C1 segment of cervical spinal cord (tissue), 14 donors: ENCODE measurements at regions not wholly inside any gene's neighbourhood (a gene's known extent, or its start where the extent isn't known, plus 50 kb on each side); places are given as distances from the start of the nearest gene placed in this dataset.

Experiments used
- DNase-seq, 14 donors: peaks; one replicate each; lab custom pipeline; 2025; lab: John Stamatoyannopoulos, UW

DNA sequence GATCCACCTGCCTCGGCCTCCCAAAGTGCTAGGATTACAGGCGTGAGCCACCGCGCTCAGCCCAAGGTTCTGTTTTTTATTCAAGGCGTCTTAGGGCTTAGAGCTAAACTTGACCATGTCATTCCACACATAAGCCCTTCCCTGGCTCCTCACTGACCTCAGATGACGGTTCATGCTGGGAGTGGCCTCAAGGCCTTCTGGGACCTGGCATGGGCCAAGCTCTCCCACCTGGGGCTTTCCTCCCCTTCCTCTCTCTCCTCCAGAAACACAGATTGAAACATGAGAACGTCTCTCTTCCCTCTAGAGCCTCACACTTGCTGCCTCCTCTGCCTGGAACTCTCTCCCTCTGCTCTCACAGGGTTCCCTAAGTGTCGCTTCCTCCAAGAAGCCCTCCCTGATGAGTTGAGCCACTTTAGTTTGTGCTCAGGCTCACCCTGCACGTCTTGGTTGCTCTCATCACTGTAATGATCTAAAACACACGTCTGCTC, 155.6 kb upstream of the IER5L start:
- DNase-seq = no peak

DNA sequence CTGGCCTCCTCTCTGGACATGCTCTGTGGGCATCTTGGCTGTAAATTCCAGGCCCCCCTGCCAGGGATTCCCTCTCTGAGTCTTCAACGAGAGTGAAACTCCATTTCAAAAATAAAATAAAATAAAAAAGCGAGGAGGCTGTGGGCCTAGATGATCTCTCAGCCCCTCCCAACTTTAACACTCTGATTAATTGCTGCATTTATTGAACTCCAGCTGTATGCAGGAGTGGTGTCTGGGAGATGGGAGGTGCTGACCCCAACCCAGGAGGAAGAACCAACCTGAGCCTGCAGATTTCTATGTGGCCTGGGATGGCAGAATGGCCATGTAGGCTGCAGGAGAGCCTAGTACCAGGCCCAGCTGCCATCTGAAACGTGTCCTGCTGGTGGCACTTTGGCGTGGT, 154.5 kb upstream of the IER5L start:
- no peak for DNase-seq

DNA sequence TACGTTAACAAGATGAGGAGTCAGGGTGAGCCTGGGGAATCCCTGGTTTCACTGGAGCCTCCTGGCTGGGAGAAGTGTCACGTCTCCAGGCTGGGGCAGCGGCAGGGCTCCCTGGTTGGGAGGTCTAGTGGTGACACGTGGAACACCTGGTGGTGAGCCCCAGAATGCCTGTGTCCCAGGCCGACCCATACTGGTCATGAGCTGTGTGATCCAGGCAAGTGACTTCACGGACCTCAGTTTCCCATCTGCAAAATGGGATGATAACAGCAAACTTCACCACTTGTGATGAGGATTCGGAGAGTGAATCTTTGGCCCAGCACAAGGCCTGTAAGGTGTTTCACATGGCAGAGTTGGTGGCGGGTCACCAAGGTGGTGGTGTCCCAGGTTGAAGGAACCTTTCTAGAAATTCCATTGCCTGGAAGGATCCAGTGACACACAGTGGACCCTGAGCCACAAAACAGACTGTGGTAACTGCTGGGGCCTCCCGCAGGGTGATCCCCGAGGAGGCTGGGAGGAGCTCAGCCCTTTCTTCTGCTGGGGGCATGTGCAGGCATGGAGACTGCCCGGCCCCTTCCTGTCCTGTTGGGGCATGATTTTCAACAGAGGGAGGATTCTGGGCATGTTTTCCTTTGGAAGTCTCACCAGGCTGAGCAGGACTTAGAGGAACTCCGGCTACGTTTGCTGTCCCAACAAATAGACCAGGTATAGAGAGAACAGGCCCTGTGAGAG, 153.9 kb upstream of the IER5L start:
- no peak for DNase-seq

DNA sequence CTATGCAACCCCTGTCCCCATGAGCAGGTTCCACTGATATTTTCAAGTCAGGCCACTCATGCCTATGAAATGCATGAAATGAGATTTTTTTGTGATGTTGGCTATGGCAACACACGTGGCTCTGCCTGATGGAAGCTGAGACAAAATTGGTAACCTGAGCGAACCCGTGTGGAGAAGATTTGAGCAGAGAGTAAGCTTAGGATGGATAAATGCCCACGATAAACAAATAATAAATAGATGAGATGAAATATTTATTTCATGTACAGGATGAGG, 153.4 kb upstream of the IER5L start:
- DNase-seq = no peak

DNA sequence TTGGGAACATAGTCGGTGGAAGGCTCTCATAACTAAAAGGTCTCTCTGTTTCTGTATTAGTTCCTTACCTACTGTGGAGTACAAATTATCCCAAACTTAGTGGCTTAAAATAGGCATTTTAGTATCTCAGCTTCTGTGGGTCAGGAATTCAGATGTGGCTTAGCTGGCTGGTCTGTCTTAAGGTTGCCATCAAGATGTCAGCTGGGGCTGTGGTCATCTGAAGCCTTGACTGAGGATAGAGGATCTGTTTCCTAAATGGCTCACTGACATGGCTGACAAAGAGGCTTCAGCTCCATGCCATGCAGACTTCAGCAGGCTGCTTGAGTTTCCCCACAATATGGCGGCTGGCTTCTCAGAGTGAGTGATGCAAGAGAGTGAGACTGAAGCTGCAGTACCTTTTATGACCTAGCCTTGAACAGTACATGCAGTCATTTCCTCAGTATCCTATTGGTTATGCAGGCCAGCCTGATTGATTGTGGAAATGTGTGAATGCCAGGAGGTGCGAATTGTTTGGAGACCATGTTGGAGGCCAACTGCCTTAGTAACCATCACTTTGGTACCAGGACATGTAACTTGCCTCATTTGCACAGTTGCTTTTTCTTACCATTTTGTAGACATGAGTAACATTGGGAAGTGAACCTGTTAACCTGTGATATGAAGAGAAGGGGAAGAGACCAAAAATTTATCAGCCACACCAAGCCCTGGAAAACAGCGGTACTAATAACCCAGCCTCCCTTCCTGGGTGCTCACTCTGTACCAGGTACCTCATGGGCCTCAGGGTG, 152.8 kb upstream of the IER5L start:
- no peak for DNase-seq

DNA sequence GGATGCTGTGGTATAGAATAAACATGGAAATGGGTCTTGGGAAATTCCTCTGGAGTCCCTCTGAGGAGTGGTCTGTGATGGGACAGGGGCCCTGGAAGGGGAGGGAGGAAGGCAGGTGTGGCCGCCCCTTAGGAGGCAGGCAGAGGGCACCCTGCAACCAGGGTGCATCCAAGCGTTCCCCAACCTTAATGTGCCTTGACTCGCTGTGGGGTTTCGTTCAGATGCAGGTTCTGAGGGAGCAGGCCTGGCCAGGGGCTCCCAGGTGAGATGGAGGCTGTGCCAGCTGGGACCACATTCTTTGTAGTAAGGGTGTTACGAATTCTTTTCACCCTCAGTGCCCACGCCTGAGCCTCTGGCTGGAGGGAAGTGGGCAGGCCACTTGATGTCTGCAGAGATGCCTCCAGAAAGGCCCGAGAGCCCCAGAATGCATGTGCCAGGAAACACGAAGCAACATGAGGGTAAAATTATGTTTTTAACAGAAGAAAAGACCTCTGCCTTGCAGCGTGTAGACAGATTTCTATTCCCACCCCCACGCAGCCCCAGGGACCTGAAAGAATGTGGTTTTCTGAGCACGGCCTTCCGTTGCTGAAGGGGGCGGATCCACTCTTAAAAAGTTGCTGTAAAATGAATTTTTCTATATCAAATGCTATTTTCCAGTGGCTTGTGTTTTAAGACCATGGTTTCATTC, 150.4 kb upstream of the IER5L start:
- no peak for DNase-seq

DNA sequence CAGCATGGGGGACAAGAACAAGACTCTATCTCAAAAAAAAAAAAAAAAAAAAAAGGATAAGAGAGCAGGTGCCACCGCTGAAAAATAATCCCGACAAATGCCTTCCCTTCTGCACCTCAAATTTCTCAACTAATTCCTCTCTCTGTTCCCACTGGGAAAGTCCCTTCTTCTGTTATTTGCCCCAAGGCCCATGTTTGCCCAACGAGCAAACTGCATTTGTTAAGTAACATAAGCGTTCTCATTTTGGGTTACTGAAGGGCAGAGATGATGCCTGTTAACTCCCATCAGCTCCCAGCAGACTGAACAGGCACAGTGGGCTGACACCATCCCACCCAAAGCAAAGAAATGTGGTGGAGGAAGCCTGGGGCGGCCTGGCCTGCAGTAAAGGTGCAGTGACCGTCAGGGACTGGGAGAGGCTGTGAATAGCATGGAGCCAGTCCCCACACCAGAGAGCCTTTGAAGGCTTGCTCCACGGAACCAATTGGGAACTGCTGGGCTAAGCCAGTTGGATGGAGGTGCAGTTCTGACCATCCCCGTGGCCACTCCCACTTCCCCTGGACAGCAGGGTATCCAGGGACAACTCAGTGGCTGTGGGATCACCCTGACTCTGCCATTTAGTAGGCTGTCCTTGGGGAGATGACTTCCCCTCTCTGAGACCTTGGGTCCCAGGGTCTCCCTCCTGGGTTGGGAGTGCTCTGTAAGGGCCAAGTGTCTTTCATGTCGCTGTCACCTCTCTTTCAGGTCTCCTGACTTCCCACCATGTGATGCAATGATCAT, 149.7 kb upstream of the IER5L start:
- DNase-seq = no peak

DNA sequence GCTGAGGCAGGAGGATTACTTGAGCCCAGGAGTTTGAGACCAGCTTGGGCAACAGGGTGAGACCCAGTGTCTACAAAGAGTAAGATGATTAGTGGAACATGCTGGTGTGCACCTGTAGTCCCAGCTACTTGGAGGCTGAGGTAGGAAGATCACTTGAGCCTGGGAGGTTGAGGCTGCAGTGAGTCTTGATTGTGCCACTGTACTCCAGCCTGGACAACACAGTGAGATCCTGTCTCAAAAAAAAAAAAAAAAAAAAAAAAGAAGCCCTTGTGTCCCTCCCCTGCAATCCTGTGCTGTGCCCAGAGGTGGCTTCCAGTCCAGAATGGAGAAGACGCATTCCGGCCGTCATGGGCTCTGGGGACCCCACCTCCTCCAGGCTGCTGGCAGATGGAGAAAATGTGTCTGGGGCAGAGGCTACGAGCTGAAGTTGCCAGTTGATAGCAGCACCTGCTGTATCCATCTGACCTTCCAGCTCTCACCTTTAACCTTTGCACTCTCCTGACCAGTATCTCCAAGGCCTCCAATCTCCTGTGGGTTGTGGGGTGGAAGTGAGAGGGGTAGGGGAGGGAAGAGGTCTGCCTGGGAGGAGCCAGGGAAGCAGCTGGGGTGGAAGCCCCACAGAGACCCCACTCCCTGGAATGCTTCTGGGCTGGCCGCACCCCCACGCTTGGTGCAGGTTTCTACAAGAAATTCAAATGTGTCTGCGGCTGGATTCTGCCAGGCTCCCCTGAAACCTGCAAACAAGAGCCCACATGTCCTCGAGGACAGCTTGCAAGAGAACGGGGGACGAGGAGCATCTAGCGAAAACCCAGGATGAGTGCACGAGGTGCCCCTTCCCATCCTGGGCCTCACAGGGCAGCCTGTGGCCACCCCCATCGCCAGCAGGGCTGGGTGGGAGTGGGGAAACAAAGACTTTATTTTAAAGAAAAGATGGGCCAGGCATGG, 148.3 kb upstream of the IER5L start:
- DNase-seq = no peak

DNA sequence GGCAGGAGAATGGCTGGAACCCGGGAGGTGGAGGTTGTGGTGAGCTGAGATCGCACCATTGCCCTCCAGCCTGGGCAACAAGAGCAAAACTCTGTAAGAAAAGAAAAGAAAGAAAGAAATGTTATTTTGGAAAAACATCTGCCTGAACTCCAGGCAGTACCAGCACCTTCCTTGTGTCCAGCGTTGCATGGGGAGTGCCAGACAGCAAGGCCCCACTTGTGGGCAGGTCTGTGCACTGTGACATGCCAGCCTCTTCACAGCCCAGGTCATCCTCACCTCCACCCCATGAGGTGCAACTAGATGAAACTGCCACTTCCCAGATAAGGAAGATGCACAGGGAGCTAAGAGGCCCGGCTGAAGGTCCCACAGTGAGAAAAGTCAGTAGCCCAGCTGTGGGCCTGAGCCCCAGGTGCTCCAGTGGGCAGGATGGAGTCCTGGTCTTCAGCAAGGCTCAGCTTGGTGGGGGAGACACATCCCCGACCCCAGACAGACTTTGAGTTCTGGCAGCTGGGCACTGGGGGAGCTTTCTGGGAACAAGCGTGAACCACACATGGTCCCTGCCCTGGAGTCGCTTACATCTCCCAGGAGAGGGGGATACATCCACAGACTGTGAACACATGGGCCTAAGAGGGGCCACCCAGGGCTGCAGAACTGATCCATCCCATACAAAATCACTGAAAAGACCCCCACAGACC, 146.9 kb upstream of the IER5L start:
- DNase-seq = no peak

DNA sequence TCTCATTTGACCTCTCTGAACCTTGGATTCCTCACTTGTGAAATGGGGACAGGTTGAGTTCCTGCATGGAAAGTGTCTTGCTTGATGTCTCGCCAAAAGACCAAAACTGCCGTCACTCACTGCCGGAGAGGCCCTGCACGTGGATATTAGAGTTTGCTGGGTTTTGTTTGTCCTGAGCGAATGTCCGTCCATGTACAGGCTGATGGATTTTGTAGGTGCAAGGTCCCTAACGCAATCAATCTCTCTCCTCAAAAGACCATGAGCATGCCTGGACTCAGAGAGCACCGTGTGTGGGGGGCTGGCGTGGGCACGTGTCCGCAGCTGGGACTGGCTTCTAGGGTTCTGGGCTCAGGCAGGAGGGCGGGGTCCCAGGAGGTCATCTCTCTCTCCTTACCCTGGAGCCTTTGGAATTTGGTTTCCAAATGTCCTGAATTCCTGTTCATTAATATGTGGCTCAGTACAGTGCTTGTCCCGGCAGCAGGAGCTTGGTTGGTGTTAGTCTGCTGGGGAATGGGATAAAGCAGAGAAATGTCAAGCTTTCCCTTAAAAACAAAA, 146.0 kb upstream of the IER5L start:
- DNase-seq = no peak

DNA sequence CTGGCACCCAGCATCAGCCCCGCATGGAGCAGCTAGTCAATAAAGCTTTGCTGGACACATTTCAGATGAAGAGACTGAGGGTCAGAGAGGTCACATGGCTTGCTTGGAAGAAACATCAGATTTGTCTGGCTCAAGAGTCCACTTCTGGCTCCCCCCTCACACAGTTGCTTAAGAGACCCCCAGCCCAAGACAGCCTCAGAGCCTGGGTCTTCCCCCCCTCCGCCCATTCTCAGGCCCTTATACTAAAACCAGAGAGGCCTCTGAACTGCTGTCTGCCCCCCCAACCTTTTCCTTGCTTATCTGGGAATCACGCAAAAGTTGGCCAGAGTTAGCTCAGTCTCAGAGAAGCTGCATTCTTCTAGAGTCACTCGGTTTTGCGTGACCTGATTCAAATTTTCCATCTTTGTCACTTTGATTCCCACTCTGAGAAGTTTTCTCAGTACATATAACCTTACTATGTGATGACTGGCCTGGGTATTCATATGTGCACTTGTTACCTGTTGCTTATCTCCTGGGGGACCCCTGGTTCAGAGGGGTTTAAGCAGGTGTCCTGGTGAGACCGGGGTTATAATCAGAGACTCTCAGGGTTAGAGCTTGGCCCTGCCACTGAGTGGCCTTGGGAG, 145.4 kb upstream of the IER5L start:
- DNase-seq = no peak

DNA sequence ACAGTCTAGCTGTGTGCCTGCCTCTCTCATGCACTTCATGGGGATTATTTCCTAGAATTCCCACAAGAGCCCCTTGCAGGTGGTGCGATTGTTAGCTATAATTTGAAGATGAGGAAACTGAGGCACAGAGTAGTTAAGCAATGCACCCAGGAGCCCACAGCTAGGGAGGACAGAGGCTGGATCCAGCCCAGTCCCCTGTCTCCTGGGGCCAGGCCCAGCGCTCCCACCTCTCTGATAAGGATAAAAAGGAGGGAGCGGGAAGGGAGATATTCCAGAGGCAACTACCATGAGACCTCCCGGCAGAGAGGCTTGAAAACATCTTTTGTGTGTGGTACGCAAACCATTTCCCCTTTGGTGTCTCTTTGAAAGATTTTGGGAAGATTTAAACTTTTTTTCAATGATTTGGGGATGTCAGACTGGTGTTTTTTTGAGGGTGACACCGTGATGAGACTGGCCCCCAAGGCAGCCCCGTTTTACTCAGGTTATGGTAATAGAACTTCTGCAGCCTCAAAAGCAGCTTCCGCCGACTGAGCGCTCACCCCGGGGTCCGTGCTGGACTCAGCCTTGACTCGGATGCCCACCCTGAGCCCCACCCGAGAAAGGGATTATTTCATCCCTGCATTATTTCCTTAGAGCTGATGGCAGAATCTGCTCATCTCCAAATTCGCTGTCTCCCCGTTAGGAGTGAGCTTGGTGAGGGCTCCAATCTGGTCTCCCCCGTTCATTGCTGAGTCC, 144.7 kb upstream of the IER5L start:
- DNase-seq = no peak

DNA sequence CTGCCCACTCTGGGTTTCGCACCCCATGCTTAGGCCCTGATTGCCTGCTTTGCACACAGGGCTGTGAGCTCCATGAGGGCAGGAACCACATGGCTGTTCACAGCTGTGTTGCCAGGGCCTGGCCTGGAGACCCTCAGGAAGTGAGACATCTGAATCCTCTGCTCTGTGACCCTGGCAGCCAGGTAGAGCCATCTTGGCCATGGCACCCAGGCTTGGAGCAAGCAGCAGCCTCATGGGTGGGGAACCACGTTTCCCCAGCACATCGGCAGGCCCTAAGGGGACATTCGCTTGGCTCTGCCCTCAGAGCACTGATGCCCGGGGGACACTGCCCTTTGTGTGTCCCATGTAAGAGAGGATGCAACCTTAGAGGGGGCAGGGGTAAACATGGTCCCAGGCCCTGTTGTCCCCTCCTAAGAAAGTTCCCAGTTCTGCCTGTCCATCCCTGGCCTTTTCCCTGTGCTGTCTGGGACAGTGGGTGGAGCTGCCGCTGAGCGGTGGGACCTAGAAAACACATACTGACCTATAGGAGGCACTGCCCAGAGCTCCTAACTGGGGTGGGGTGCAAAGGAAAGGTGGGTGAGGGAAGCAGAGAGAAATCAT, 144.1 kb upstream of the IER5L start:
- DNase-seq = no peak

DNA sequence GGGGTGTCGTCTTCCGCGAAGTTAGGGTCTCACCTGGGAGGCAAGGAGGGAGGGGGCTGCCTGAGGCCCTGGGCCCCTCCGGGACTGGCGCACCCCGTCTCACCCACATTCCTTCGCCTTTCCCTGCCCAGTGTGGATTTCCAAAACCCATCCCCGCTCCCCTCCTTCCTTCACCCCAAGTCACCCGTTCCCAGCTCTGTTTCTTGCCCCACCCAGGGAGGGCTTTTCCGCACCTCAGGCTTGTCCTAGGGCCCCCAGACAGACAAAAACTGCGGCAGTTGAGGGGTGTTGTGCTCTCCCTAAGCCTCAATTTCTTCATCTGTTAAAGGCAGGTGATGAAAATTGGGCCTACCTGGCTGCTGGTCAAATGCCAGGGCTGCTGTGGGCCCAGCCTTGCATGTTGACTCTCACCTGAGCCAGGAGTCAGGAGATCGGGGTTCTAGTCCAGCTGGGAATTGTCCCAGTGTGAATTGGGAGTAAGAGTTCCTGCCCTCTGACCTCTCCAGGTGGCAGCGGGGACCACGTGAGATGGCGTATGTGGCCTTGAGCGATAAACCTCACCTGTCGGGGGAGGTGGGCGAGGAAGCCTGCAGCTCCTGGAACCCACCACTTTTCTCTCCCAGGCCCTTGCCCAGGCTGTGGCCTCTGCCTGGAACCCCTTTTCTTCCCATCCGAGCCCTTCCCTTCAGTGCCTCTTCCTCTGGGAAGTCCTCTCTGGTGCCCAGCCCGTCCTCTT, 143.4 kb upstream of the IER5L start:
- DNase-seq = peak in 1 of 14 donors; percentile 48

DNA sequence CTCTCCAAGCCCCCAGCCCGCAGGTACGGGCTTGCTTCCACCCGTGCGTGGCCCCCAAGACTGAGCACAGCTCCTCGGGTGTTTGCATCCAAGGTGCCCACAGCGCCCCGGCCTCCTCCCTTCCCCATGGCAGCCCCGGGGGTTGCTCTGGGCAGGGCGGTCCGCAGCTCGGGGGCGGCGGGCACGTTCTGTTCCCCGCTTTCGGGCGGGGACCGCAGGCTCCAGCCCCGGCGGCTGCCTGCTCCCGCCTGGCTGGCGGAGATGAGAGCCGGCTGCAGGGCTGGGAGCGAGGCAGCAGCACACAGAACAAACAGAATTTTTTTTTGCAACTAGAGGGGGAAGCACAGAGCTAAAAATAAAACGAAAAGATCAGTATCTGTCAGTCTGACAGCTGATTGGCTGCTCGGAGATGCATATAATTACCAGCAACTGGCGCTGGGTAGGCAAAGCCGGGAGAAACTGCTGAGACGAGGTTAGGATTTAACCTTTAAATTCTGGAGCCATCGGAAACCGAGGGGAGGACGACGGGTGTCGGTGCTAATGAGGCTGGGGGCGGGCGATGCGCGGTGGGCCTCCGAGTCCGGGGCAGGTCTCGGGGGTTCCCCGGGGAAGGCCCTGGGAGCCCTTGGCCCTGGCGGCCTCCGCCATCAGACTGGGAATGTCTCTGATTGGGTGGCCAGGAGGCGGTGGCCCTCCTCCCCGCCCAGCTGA, 142.7 kb upstream of the IER5L start:
- peak in 9 of 14 donors; percentile 22 to 91 (median 51) for DNase-seq

DNA sequence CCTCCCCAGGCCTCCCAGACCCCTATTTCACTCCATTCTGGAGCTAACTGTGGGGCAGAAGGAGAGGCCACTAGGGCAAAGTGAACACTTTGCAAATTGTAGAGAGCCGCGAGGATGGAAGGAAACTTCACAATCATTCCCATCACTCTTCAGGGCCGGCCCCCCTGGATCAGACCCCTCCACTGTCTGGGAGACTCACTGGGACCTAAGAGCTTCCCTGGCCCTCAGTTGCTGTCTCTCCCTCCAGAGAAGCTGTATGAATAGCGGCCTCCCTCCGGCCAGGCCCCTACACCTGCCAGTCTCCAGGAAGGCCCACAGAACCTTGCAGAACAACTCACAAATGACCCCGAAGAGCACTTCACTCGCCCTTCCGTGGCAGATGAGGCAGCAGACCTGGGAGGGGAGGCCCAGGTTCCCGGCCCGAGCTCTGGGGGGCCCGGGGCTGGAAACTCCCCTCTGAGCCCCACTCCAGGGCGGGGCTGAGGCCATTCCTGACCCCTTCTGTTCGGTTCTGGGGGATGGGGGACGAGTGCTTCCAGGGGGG, 141.9 kb upstream of the IER5L start:
- no peak for DNase-seq
